K562 (cell line): ENCODE measurements at regions not wholly inside any gene's neighbourhood (a gene's known extent, or its start where the extent isn't known, plus 50 kb on each side); places are given as distances from the start of the nearest gene placed in this dataset.

Experiments used
- CREM ChIP-seq: IDR thresholded peaks from 2 replicates; pipeline ENCODE4 v1.6.1; 2014; ENCODE audit warnings: antibody characterized with exemption, low read depth
- HCFC1 ChIP-seq: IDR thresholded peaks from 2 replicates; pipeline ENCODE4 v1.6.1; 2012; ENCODE audit warnings: low read depth, low read length, improper control_type of control experiment
- L3MBTL2 ChIP-seq: fragments of 450-650 bp; IDR thresholded peaks from 2 replicates; pipeline ENCODE4 v1.6.1; 2016; ENCODE audit warnings: mild to moderate bottlenecking, moderate library complexity
- TOE1 ChIP-seq, 2 experiments: fragments of 450-650 bp in 1 of 2; sonication (generic) in 1 of 2; formaldehyde crosslinking in 1 of 2; IDR thresholded peaks; 2 replicates each; pipeline versions ENCODE4 v1.7.1 to v1.8.0; 2016 to 2022; ENCODE audit warnings: borderline replicate concordance in 2 of 2, mild to moderate bottlenecking in 2 of 2, antibody characterized with exemption in 1 of 2, inconsistent platforms in 1 of 2, low read depth in 1 of 2, missing genetic modification reagents in 1 of 2, moderate library complexity in 1 of 2
- ZFP36 ChIP-seq: fragments of 150-350 bp; IDR thresholded peaks from 2 replicates; pipeline ENCODE4 v1.6.1; 2018; ENCODE audit warnings: low read length, low read depth; ENCODE audit not compliant: partially characterized antibody
- TF ChIP-seq, protein P1 (sequence below): sonication (generic); formaldehyde crosslinking; IDR thresholded peaks from 2 replicates; pipeline ENCODE4 v1.9.0; 2022; ENCODE audit warnings: mild to moderate bottlenecking, missing genetic modification reagents
- TF ChIP-seq, protein P2 (sequence below): fragments of 250-450 bp; sonication (Bioruptor Pico); IDR thresholded peaks from 2 replicates; pipeline ENCODE4 v1.8.0; 2021; ENCODE audit warnings: moderate library complexity, mild to moderate bottlenecking, inconsistent platforms
- TF ChIP-seq, protein P3 (sequence below): fragments of 450-650 bp; IDR thresholded peaks from 2 replicates; pipeline ENCODE4 v1.6.1; 2018; ENCODE audit not compliant: partially characterized antibody
- TF ChIP-seq, protein P4 (sequence below): fragments of 450-650 bp; IDR thresholded peaks from 2 replicates; pipeline ENCODE4 v1.6.1; 2016; ENCODE audit warnings: antibody characterized with exemption

DNA sequence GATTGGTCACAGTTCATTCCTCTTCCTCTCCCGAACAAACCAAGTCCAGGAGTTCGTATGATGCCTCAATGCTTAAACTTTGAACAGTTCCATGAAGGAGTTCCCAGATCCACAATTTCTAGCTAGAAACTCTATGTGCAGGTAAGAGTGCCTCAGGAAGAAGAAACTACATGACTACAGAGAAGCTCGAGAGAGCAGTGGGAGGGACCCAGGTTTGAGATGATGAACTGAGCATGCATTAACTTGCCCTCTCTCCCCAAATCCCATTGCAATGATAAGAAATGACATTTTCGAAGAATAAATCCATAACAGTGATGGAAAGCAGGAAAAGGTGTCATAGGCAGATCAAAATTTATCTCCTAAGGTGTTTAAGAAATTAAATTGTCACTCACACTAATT lies 140.6 kb upstream of the JCAD start (continued):
- TF ChIP-seq, protein P1, sequence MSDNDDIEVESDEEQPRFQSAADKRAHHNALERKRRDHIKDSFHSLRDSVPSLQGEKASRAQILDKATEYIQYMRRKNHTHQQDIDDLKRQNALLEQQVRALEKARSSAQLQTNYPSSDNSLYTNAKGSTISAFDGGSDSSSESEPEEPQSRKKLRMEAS = no peak
- TF ChIP-seq, protein P2, sequence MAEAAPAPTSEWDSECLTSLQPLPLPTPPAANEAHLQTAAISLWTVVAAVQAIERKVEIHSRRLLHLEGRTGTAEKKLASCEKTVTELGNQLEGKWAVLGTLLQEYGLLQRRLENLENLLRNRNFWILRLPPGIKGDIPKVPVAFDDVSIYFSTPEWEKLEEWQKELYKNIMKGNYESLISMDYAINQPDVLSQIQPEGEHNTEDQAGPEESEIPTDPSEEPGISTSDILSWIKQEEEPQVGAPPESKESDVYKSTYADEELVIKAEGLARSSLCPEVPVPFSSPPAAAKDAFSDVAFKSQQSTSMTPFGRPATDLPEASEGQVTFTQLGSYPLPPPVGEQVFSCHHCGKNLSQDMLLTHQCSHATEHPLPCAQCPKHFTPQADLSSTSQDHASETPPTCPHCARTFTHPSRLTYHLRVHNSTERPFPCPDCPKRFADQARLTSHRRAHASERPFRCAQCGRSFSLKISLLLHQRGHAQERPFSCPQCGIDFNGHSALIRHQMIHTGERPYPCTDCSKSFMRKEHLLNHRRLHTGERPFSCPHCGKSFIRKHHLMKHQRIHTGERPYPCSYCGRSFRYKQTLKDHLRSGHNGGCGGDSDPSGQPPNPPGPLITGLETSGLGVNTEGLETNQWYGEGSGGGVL (CRISPR knock-in tag) = no peak
- TF ChIP-seq HCFC1 = no peak
- no peak for TF ChIP-seq TOE1 (IDR thresholded peaks at IDR 0.05; ENCODE audit: borderline replicate concordance)
- no peak for TF ChIP-seq TOE1 (CRISPR knock-in tag; IDR thresholded peaks at IDR 0.05; ENCODE audit: borderline replicate concordance, low read depth)
- TF ChIP-seq, protein P3, sequence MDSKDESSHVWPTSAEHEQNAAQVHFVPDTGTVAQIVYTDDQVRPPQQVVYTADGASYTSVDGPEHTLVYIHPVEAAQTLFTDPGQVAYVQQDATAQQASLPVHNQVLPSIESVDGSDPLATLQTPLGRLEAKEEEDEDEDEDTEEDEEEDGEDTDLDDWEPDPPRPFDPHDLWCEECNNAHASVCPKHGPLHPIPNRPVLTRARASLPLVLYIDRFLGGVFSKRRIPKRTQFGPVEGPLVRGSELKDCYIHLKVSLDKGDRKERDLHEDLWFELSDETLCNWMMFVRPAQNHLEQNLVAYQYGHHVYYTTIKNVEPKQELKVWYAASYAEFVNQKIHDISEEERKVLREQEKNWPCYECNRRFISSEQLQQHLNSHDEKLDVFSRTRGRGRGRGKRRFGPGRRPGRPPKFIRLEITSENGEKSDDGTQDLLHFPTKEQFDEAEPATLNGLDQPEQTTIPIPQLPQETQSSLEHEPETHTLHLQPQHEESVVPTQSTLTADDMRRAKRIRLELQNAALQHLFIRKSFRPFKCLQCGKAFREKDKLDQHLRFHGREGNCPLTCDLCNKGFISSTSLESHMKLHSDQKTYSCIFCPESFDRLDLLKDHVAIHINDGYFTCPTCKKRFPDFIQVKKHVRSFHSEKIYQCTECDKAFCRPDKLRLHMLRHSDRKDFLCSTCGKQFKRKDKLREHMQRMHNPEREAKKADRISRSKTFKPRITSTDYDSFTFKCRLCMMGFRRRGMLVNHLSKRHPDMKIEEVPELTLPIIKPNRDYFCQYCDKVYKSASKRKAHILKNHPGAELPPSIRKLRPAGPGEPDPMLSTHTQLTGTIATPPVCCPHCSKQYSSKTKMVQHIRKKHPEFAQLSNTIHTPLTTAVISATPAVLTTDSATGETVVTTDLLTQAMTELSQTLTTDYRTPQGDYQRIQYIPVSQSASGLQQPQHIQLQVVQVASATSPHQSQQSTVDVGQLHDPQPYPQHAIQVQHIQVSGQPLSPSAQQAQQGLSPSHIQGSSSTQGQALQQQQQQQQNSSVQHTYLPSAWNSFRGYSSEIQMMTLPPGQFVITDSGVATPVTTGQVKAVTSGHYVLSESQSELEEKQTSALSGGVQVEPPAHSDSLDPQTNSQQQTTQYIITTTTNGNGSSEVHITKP = no peak
- TF ChIP-seq, protein P4, sequence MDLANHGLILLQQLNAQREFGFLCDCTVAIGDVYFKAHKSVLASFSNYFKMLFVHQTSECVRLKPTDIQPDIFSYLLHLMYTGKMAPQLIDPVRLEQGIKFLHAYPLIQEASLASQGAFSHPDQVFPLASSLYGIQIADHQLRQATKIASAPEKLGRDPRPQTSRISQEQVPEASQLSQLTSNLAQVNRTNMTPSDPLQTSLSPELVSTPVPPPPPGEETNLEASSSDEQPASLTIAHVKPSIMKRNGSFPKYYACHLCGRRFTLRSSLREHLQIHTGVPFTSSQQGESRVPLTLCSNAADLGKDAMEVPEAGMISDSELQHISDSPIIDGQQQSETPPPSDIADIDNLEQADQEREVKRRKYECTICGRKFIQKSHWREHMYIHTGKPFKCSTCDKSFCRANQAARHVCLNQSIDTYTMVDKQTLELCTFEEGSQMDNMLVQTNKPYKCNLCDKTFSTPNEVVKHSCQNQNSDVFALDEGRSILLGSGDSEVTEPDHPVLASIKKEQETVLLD = no peak
- TF ChIP-seq CREM = no peak
- TF ChIP-seq L3MBTL2 = no peak
- TF ChIP-seq ZFP36 = no peak
